Mesothelial cell of epicardium (in vitro differentiated cells): ENCODE measurements at regions not wholly inside any gene's neighbourhood (a gene's known extent, or its start where the extent isn't known, plus 50 kb on each side); places are given as distances from the start of the nearest gene placed in this dataset.

Source experiments
- DNase-seq, 2 experiments: peaks; one replicate each; pipeline ENCODE4 v3.0.0; 2021; ENCODE audit warnings: low spot score in 2 of 2; ENCODE audit not compliant: unreplicated experiment in 2 of 2
- H3K27ac Mint-ChIP-seq: 2 replicates; pipeline ENCODE4 v1.8.0; 2021; ENCODE audit warnings: mixed read lengths
- H3K27me3 Mint-ChIP-seq: 2 replicates; pipeline ENCODE4 v1.8.0; 2021; ENCODE audit warnings: low read depth, mixed read lengths
- H3K36me3 Mint-ChIP-seq: 2 replicates; pipeline ENCODE4 v1.8.0; 2021; ENCODE audit warnings: mixed read lengths
- H3K4me1 Mint-ChIP-seq: 2 replicates; pipeline ENCODE4 v1.8.0; 2021; ENCODE audit warnings: mixed read lengths
- H3K4me3 Mint-ChIP-seq: 2 replicates; pipeline ENCODE4 v1.8.0; 2021; ENCODE audit warnings: mild to moderate bottlenecking, moderate library complexity, mixed read lengths
- H3K9me3 Mint-ChIP-seq: 2 replicates; pipeline ENCODE4 v1.8.0; 2021; ENCODE audit warnings: mixed read lengths
- CTCF ChIP-seq: fragments of 200-600 bp; sonication (generic); IDR thresholded peaks from one replicate; pipeline ENCODE4 v1.5.0; 2021; ENCODE audit warnings: antibody characterized with exemption; ENCODE audit not compliant: unreplicated experiment

DNA sequence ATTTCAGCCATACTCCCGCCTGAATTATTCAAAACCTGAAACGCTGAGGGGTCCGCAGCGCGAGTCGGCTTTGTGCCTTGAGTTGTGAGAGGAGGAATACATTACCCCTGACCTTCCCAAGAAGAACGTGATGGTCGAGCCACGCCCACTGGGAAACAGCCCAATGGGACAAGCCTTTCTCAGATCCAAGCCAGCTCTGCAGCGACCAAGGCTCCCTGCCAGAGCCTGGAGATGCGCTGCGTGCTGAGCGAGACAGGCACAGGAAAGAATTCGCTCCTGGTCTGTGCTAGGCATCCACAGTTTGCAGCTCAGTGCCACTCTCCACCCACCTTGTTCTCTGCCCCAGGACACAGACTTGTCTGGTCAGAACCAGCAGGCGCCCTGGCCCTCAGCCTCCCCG is 74.1 kb upstream of the GLI2 start:
- no peak overlapping the region for H3K27ac Mint-ChIP-seq
- peaks cover 25% of the 10 kb centered on the region for H3K9me3 Mint-ChIP-seq
- H3K4me1 Mint-ChIP-seq, result peaks cover 7% of the 10 kb centered on the region
- H3K36me3 Mint-ChIP-seq, result peaks cover 4% of the 10 kb centered on the region
- no peak for TF ChIP-seq CTCF
- no peak overlapping the region for H3K4me3 Mint-ChIP-seq
- peaks cover 22% of the 10 kb centered on the region for H3K27me3 Mint-ChIP-seq
- DNase-seq, result no peak

DNA sequence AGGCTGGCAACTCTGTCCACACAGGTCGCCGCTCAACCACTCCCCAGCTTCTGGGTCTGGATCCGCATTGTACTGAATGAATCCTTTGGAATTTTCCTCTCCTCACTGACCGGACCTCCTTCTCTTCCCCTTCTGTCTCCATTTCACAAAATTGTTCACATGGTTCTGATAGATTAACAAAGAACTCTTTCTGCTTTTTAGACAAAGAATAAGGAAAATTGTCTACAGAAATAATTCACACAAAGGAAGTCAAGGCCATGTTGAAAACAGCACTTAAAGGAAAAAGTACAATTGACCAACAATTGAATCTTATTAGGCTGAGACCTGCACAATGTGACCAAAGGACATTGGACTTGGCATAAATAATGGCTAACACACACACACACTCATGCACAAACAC is 73.6 kb upstream of the GLI2 start:
- H3K27ac Mint-ChIP-seq, result no peak overlapping the region
- H3K9me3 Mint-ChIP-seq, result peaks cover 29% of the 10 kb centered on the region
- H3K4me3 Mint-ChIP-seq, result no peak overlapping the region
- no peak for DNase-seq
- H3K36me3 Mint-ChIP-seq, result peaks cover 4% of the 10 kb centered on the region
- H3K4me1 Mint-ChIP-seq, result peaks cover 7% of the 10 kb centered on the region
- no peak for TF ChIP-seq CTCF
- H3K27me3 Mint-ChIP-seq, result peaks cover 20% of the 10 kb centered on the region

DNA sequence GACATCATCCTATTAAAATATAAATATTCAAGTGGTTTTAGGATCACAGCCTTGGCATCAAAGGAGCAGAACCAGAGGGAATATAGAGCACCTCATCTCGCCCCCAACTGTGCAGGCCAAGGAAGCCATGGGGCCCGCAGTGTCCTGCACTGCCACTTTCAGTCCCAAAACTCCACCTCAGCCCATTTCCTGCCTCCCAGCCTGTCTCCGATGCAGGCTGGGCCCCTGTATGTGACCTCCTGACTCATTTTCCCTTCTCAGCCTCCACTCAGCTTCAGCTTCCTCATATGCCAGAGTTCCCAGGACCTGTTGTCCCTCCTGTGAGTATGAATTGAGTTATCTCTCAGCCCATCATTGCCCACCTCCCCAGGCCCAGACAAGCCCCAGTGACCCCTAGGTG is 72.9 kb upstream of the GLI2 start:
- H3K36me3 Mint-ChIP-seq, result peaks cover 4% of the 10 kb centered on the region
- no peak overlapping the region for H3K4me3 Mint-ChIP-seq
- peaks cover 21% of the 10 kb centered on the region for H3K27me3 Mint-ChIP-seq
- H3K9me3 Mint-ChIP-seq, result peaks cover 31% of the 10 kb centered on the region
- no peak for DNase-seq
- TF ChIP-seq CTCF, result no peak
- H3K27ac Mint-ChIP-seq, result no peak overlapping the region
- H3K4me1 Mint-ChIP-seq, result peaks cover 7% of the 10 kb centered on the region

DNA sequence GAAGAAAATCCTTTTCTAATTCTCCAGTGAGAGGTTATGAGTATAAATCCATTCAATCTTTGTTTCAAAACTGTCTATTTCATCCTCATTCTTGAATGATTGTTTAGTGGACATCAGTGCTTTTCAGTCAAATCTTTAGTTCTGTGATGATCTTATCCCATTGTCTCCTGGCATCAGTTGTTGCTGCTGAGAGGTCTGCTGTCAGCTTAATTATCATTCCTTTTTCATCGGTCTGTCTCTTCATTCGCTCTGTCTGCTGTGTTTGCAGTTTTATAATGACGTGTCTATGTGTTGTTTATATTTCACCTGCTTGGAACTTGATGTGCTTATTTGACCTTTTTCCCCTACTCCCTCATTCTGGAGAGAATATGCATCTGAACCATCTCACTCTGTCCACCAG is 69.2 kb upstream of the GLI2 start:
- Mint-ChIP-seq H3K27ac (no peak overlapping the region), H3K36me3 (peaks cover 4% of the 10 kb centered on the region), H3K9me3 (peaks cover 34% of the 10 kb centered on the region), H3K4me1 (peaks cover 7% of the 10 kb centered on the region), H3K4me3 (no peak overlapping the region), H3K27me3 (peaks cover 44% of the 10 kb centered on the region)
- DNase-seq, result no peak
- TF ChIP-seq CTCF, result no peak

GRCh38 chr2:120667981-120668380 is 67.7 kb upstream of the GLI2 start:
- DNase-seq, result no peak
- TF ChIP-seq CTCF, result no peak
- no peak overlapping the region for H3K27ac Mint-ChIP-seq
- H3K4me1 Mint-ChIP-seq, result peaks cover 6% of the 10 kb centered on the region
- peaks cover 34% of the 10 kb centered on the region for H3K9me3 Mint-ChIP-seq
- H3K4me3 Mint-ChIP-seq, result no peak overlapping the region
- peaks cover 4% of the 10 kb centered on the region for H3K36me3 Mint-ChIP-seq
- H3K27me3 Mint-ChIP-seq, result peaks cover 33% of the 10 kb centered on the region
